A673 (cell line): ENCODE measurements at regions not wholly inside any gene's neighbourhood (a gene's known extent, or its start where the extent isn't known, plus 50 kb on each side); places are given as distances from the start of the nearest gene placed in this dataset.

Source experiments
- EZH2 ChIP-seq: fragments of 200-600 bp; sonication (generic); IDR thresholded peaks from 2 replicates; pipeline ENCODE4 v1.6.1; 2017; ENCODE audit warnings: borderline replicate concordance, low read depth, mild to moderate bottlenecking, mixed read lengths, antibody characterized with exemption, low read length; ENCODE audit not compliant: poor library complexity, severe bottlenecking
- TF ChIP-seq, protein P1 (sequence below): fragments of 300-800, 200-600 bp; sonication (generic); conservative IDR thresholded peaks from 2 replicates; pipeline ENCODE4 v1.5.1; 2017; ENCODE audit warnings: low read depth, mild to moderate bottlenecking, antibody characterized with exemption, low read length, moderate library complexity, mixed read lengths

GRCh38 chr1:193971595-193971994, 785.2 kb upstream of the B3GALT2 start:
- TF ChIP-seq, protein P1, sequence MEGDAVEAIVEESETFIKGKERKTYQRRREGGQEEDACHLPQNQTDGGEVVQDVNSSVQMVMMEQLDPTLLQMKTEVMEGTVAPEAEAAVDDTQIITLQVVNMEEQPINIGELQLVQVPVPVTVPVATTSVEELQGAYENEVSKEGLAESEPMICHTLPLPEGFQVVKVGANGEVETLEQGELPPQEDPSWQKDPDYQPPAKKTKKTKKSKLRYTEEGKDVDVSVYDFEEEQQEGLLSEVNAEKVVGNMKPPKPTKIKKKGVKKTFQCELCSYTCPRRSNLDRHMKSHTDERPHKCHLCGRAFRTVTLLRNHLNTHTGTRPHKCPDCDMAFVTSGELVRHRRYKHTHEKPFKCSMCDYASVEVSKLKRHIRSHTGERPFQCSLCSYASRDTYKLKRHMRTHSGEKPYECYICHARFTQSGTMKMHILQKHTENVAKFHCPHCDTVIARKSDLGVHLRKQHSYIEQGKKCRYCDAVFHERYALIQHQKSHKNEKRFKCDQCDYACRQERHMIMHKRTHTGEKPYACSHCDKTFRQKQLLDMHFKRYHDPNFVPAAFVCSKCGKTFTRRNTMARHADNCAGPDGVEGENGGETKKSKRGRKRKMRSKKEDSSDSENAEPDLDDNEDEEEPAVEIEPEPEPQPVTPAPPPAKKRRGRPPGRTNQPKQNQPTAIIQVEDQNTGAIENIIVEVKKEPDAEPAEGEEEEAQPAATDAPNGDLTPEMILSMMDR, result no peak
- no peak for TF ChIP-seq EZH2
